ENCODE measurements at regions not wholly inside any gene's neighbourhood (a gene's known extent, or its start where the extent isn't known, plus 50 kb on each side); places are given as distances from the start of the nearest gene placed in this dataset.

DNA sequence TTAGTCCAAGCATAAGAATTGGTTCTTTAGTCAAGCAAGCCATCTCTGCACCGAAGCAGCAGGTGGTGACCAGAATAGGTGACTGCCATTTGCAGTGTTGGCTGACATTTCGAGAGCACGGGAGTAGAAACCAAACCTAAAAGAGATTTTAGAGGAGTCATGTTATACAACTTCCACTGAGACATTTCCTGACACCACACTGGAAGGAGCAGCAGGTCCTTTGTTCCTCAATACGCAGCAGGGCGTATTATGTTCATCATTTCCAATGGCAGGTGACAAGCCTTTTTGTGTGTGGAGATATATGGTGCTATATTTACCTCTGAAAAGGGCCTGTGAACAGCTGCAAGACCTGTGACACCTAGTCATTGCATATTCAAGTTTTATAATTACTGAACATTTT lies 418.8 kb upstream of the NETO1 start:
- no peaks in the 10 kb centered on the region for H3K4me1 ChIP-seq (ENCODE audit: control insufficient read depth in 1 of 2, insufficient read depth in 2 of 2, low read length in 2 of 2)
- no peak overlapping the region for H3K27ac ChIP-seq (ENCODE audit: low read length)
- H3K27me3 ChIP-seq (ENCODE audit: low read depth, low read length), result no peaks in the 10 kb centered on the region
- no peaks in the 10 kb centered on the region for H3K9me3 ChIP-seq (ENCODE audit: control insufficient read depth in 1 of 2, low read length in 2 of 2)
- no peaks in the 10 kb centered on the region for H3K36me3 ChIP-seq (ENCODE audit: control insufficient read depth in 1 of 2, insufficient read depth in 2 of 2, low read length in 2 of 2)
- no peak overlapping the region for H3K4me3 ChIP-seq (ENCODE audit: low read depth in 1 of 2, low read length in 2 of 2)

DNA sequence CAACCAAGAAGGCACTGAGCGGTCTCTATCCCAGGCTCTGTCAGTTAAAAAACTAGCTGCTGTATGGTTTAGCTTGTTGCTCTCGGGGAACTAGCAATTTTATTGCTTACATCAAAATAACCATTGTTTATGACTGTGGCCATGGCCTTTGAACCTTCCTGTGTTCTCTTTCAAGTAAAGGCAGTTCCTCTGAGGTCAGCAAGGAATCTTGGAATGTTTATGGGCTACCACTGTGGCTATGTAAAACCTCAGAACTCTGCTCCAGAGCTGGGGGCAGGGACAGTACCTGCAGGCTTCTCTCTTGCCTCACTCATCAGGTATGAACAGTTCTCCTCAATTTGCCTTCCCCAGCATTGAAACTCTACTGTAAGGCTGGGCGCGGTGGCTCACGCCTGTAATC lies 416.0 kb upstream of the NETO1 start:
- no peaks in the 10 kb centered on the region for H3K4me1 ChIP-seq (ENCODE audit: control insufficient read depth in 1 of 2, insufficient read depth in 2 of 2, low read length in 2 of 2)
- no peaks in the 10 kb centered on the region for H3K36me3 ChIP-seq (ENCODE audit: control insufficient read depth in 1 of 2, insufficient read depth in 2 of 2, low read length in 2 of 2)
- no peak overlapping the region for H3K27ac ChIP-seq (ENCODE audit: low read length)
- no peaks in the 10 kb centered on the region for H3K27me3 ChIP-seq (ENCODE audit: low read depth, low read length)
- no peak overlapping the region for H3K4me3 ChIP-seq (ENCODE audit: low read depth in 1 of 2, low read length in 2 of 2)
- peaks cover 1 to 3% of the 10 kb centered on the region in 2 donors for H3K9me3 ChIP-seq (ENCODE audit: control insufficient read depth in 1 of 2, low read length in 2 of 2)

GRCh38 chr18:73283032-73283431 lies 415.2 kb upstream of the NETO1 start:
- no peaks in the 10 kb centered on the region for H3K4me1 ChIP-seq (ENCODE audit: control insufficient read depth in 1 of 2, insufficient read depth in 2 of 2, low read length in 2 of 2)
- no peaks in the 10 kb centered on the region for H3K36me3 ChIP-seq (ENCODE audit: control insufficient read depth in 1 of 2, insufficient read depth in 2 of 2, low read length in 2 of 2)
- no peak overlapping the region for H3K27ac ChIP-seq (ENCODE audit: low read length)
- H3K4me3 ChIP-seq (ENCODE audit: low read depth in 1 of 2, low read length in 2 of 2), result no peak overlapping the region
- H3K9me3 ChIP-seq (ENCODE audit: control insufficient read depth in 1 of 2, low read length in 2 of 2), result peaks cover 3 to 4% of the 10 kb centered on the region in 2 donors
- no peaks in the 10 kb centered on the region for H3K27me3 ChIP-seq (ENCODE audit: low read depth, low read length)

GRCh38 chr18:73279498-73279897 lies 411.7 kb upstream of the NETO1 start:
- H3K4me3 ChIP-seq (ENCODE audit: low read depth in 1 of 2, low read length in 2 of 2), result no peak overlapping the region
- H3K27ac ChIP-seq (ENCODE audit: low read length), result no peak overlapping the region
- H3K4me1 ChIP-seq (ENCODE audit: control insufficient read depth in 1 of 2, insufficient read depth in 2 of 2, low read length in 2 of 2), result no peaks in the 10 kb centered on the region
- peaks cover 3 to 4% of the 10 kb centered on the region in 2 donors for H3K9me3 ChIP-seq (ENCODE audit: control insufficient read depth in 1 of 2, low read length in 2 of 2)
- no peaks in the 10 kb centered on the region for H3K27me3 ChIP-seq (ENCODE audit: low read depth, low read length)
- no peaks in the 10 kb centered on the region for H3K36me3 ChIP-seq (ENCODE audit: control insufficient read depth in 1 of 2, insufficient read depth in 2 of 2, low read length in 2 of 2)

GRCh38 chr18:73274812-73275621 lies 407.2 kb upstream of the NETO1 start:
- Histone ChIP-seq H3K4me3 (ENCODE audit: low read depth in 1 of 2, low read length in 2 of 2) (no peak overlapping the region), H3K27ac (ENCODE audit: low read length) (no peak overlapping the region), H3K36me3 (ENCODE audit: control insufficient read depth in 1 of 2, insufficient read depth in 2 of 2, low read length in 2 of 2) (no peaks in the 10 kb centered on the region), H3K4me1 (ENCODE audit: control insufficient read depth in 1 of 2, insufficient read depth in 2 of 2, low read length in 2 of 2) (no peaks in the 10 kb centered on the region), H3K9me3 (ENCODE audit: control insufficient read depth in 1 of 2, low read length in 2 of 2) (peaks cover 3 to 4% of the 10 kb centered on the region in 2 donors), H3K27me3 (ENCODE audit: low read depth, low read length) (no peaks in the 10 kb centered on the region)

DNA sequence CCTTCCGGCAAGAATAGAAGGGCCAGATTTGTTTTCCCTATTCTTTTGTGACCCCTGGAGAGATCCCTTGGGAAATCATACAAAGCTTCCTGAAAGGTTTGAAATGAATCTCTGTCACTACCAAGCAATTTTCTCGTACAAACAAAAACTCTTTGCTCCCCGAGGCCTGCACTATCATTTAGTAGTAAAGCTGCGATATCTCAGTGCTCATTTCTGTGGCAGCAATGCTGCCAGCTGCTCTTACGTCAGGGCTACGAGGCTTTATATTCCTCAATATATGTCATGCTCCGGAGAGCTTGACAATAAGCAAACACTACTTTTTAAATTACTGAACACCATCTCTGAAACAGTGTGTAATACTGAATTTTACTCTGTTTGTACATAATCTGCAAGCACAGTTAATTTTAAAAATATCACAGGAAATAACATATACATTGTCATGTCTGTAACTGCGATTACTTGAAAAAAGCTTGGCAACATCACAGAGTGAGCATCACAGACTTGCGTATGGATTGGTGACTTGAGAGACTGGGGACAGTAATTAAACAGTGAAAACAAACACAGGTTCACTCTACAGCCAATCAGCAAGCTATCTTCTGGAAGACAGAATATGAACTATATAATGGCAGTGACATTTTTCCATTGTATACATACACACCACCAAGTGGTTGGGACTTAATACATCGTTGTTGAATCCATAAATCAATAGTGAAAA lies 403.3 kb upstream of the NETO1 start:
- Histone ChIP-seq H3K4me3 (ENCODE audit: low read depth in 1 of 2, low read length in 2 of 2) (no peak overlapping the region), H3K27me3 (ENCODE audit: low read depth, low read length) (no peaks in the 10 kb centered on the region), H3K27ac (ENCODE audit: low read length) (no peak overlapping the region), H3K9me3 (ENCODE audit: control insufficient read depth in 1 of 2, low read length in 2 of 2) (no peaks in the 10 kb centered on the region), H3K36me3 (ENCODE audit: control insufficient read depth in 1 of 2, insufficient read depth in 2 of 2, low read length in 2 of 2) (no peaks in the 10 kb centered on the region), H3K4me1 (ENCODE audit: control insufficient read depth in 1 of 2, insufficient read depth in 2 of 2, low read length in 2 of 2) (no peaks in the 10 kb centered on the region)

GRCh38 chr18:73264562-73264921 lies 396.8 kb upstream of the NETO1 start:
- Histone ChIP-seq H3K4me3 (ENCODE audit: low read depth in 1 of 2, low read length in 2 of 2) (no peak overlapping the region), H3K4me1 (ENCODE audit: control insufficient read depth in 1 of 2, insufficient read depth in 2 of 2, low read length in 2 of 2) (no peaks in the 10 kb centered on the region), H3K27me3 (ENCODE audit: low read depth, low read length) (no peaks in the 10 kb centered on the region), H3K27ac (ENCODE audit: low read length) (no peak overlapping the region), H3K36me3 (ENCODE audit: control insufficient read depth in 1 of 2, insufficient read depth in 2 of 2, low read length in 2 of 2) (no peaks in the 10 kb centered on the region), H3K9me3 (ENCODE audit: control insufficient read depth in 1 of 2, low read length in 2 of 2) (no peaks in the 10 kb centered on the region)

- H3K4me3 ChIP-seq (ENCODE audit: low read depth in 1 of 2, low read length in 2 of 2), result no peak overlapping the region
- H3K9me3 ChIP-seq (ENCODE audit: control insufficient read depth in 1 of 2, low read length in 2 of 2), result no peaks in the 10 kb centered on the region
- no peak overlapping the region for H3K27ac ChIP-seq (ENCODE audit: low read length)
- H3K27me3 ChIP-seq (ENCODE audit: low read depth, low read length), result no peaks in the 10 kb centered on the region
- H3K4me1 ChIP-seq (ENCODE audit: control insufficient read depth in 1 of 2, insufficient read depth in 2 of 2, low read length in 2 of 2), result no peaks in the 10 kb centered on the region
- no peaks in the 10 kb centered on the region for H3K36me3 ChIP-seq (ENCODE audit: control insufficient read depth in 1 of 2, insufficient read depth in 2 of 2, low read length in 2 of 2)
Measured at GRCh38 chr18:73261923-73262322, 394.1 kb upstream of the NETO1 start.

GRCh38 chr18:73261243-73261642 lies 393.5 kb upstream of the NETO1 start:
- Histone ChIP-seq H3K36me3 (ENCODE audit: control insufficient read depth in 1 of 2, insufficient read depth in 2 of 2, low read length in 2 of 2) (no peaks in the 10 kb centered on the region), H3K4me1 (ENCODE audit: control insufficient read depth in 1 of 2, insufficient read depth in 2 of 2, low read length in 2 of 2) (no peaks in the 10 kb centered on the region), H3K27me3 (ENCODE audit: low read depth, low read length) (no peaks in the 10 kb centered on the region), H3K9me3 (ENCODE audit: control insufficient read depth in 1 of 2, low read length in 2 of 2) (no peaks in the 10 kb centered on the region), H3K27ac (ENCODE audit: low read length) (no peak overlapping the region), H3K4me3 (ENCODE audit: low read depth in 1 of 2, low read length in 2 of 2) (no peak overlapping the region)

GRCh38 chr18:73258375-73259087 lies 390.7 kb upstream of the NETO1 start:
- no peaks in the 10 kb centered on the region for H3K36me3 ChIP-seq (ENCODE audit: control insufficient read depth in 1 of 2, insufficient read depth in 2 of 2, low read length in 2 of 2)
- no peak overlapping the region for H3K4me3 ChIP-seq (ENCODE audit: low read depth in 1 of 2, low read length in 2 of 2)
- H3K4me1 ChIP-seq (ENCODE audit: control insufficient read depth in 1 of 2, insufficient read depth in 2 of 2, low read length in 2 of 2), result no peaks in the 10 kb centered on the region
- no peak overlapping the region for H3K27ac ChIP-seq (ENCODE audit: low read length)
- no peaks in the 10 kb centered on the region for H3K27me3 ChIP-seq (ENCODE audit: low read depth, low read length)
- H3K9me3 ChIP-seq (ENCODE audit: control insufficient read depth in 1 of 2, low read length in 2 of 2), result no peaks in the 10 kb centered on the region

DNA sequence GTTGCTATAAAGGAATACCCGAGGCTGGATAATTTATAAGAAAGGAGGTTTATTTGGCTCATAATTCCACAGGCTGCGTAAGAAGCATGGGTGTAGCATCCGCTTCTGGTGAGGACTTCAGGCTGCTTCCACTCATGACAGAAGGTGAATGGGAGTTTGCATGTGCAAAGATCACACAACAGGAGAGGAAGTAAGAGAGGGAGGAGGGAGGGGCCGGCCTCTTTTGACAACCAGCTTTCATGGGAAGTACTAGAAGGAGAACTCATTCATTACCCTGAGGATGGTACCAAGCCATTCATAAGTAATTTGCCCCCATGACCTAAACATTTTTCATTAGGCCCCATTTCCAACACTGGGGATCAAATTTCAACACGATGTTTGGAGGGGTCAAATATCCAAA lies 386.8 kb upstream of the NETO1 start:
- Histone ChIP-seq H3K27me3 (ENCODE audit: low read depth, low read length) (no peaks in the 10 kb centered on the region), H3K36me3 (ENCODE audit: control insufficient read depth in 1 of 2, insufficient read depth in 2 of 2, low read length in 2 of 2) (no peaks in the 10 kb centered on the region), H3K9me3 (ENCODE audit: control insufficient read depth in 1 of 2, low read length in 2 of 2) (no peaks in the 10 kb centered on the region), H3K4me1 (ENCODE audit: control insufficient read depth in 1 of 2, insufficient read depth in 2 of 2, low read length in 2 of 2) (no peaks in the 10 kb centered on the region), H3K27ac (ENCODE audit: low read length) (no peak overlapping the region), H3K4me3 (ENCODE audit: low read depth in 1 of 2, low read length in 2 of 2) (no peak overlapping the region)
